SK-N-SH treated with all-trans-retinoic acid at 6 μM for 48 hours (cell line): ENCODE measurements at regions not wholly inside any gene's neighbourhood (a gene's known extent, or its start where the extent isn't known, plus 50 kb on each side); places are given as distances from the start of the nearest gene placed in this dataset.

Source experiments
- ATAC-seq: fragments of 200-7000 bp; cut with Tn5 transposase; 3 replicates; pipeline ENCODE4 v1.9.1; 2020; ENCODE audit warnings: mild to moderate bottlenecking, moderate library complexity
- ARNTL ChIP-seq: fragments of 450-650 bp; formaldehyde crosslinking; IDR thresholded peaks from 2 replicates; pipeline ENCODE4 v1.5.0; 2020; ENCODE audit warnings: low read depth, mild to moderate bottlenecking, moderate library complexity, borderline replicate concordance
- BACH2 ChIP-seq: fragments of 250-450 bp; sonication (Bioruptor Pico); IDR thresholded peaks from 2 replicates; pipeline ENCODE4 v1.9.0; 2021; ENCODE audit warnings: mild to moderate bottlenecking, borderline replicate concordance
- CREB5 ChIP-seq: fragments of 250-450 bp; sonication (Bioruptor Pico); IDR thresholded peaks from 2 replicates; pipeline ENCODE4 v1.5.1; 2020; ENCODE audit warnings: low read depth, mild to moderate bottlenecking, moderate library complexity
- CSDC2 ChIP-seq: fragments of 250-450 bp; sonication (Bioruptor Pico); IDR thresholded peaks from 2 replicates; pipeline ENCODE4 v1.5.0; 2020; ENCODE audit warnings: mild to moderate bottlenecking, moderate library complexity
- CSRNP3 ChIP-seq: fragments of 250-450 bp; sonication (Bioruptor Pico); IDR thresholded peaks from 2 replicates; pipeline ENCODE4 v1.5.1; 2021; ENCODE audit warnings: mild to moderate bottlenecking, moderate library complexity
- ESRRG ChIP-seq: fragments of 250-450 bp; sonication (Bioruptor Pico); IDR thresholded peaks from 2 replicates; pipeline ENCODE4 v1.6.1; 2021; ENCODE audit warnings: mild to moderate bottlenecking
- GLIS3 ChIP-seq: fragments of 250-450 bp; sonication (Bioruptor Pico); IDR thresholded peaks from 2 replicates; pipeline ENCODE4 v1.5.0; 2020; ENCODE audit warnings: mild to moderate bottlenecking, moderate library complexity
- ISL1 ChIP-seq: fragments of 250-450 bp; sonication (Bioruptor Pico); IDR thresholded peaks from 2 replicates; pipeline ENCODE4 v2.1.2; 2022; ENCODE audit warnings: mild to moderate bottlenecking, moderate library complexity
- POU6F1 ChIP-seq: fragments of 250-450 bp; sonication (Bioruptor Pico); IDR thresholded peaks from 2 replicates; pipeline ENCODE4 v1.8.0; 2021; ENCODE audit warnings: low read depth, mild to moderate bottlenecking, moderate library complexity, borderline replicate concordance
- PPARA ChIP-seq: fragments of 250-450 bp; sonication (Bioruptor Pico); IDR thresholded peaks from 2 replicates; pipeline ENCODE4 v1.5.0; 2020; ENCODE audit warnings: mild to moderate bottlenecking, borderline replicate concordance
- SNAI2 ChIP-seq: fragments of 250-450 bp; sonication (Bioruptor Pico); IDR thresholded peaks from 2 replicates; pipeline ENCODE4 v1.5.0; 2020; ENCODE audit warnings: mild to moderate bottlenecking, moderate library complexity
- TCF4 ChIP-seq: fragments of 250-450 bp; sonication (Bioruptor Pico); IDR thresholded peaks from 2 replicates; pipeline ENCODE4 v1.8.0; 2021; ENCODE audit warnings: mild to moderate bottlenecking, moderate library complexity, borderline replicate concordance
- TSHZ2 ChIP-seq: fragments of 250-450 bp; sonication (Bioruptor Pico); IDR thresholded peaks from 2 replicates; pipeline ENCODE4 v1.5.0; 2020; ENCODE audit warnings: mild to moderate bottlenecking, moderate library complexity
- ZC3H10 ChIP-seq: fragments of 250-450 bp; sonication (Bioruptor Pico); IDR thresholded peaks from 2 replicates; pipeline ENCODE4 v1.5.1; 2021; ENCODE audit warnings: mild to moderate bottlenecking, moderate library complexity
- ZFP3 ChIP-seq: fragments of 250-450 bp; sonication (Bioruptor Pico); IDR thresholded peaks from 2 replicates; pipeline ENCODE4 v1.5.0; 2020; ENCODE audit warnings: mild to moderate bottlenecking, moderate library complexity
- ZFP30 ChIP-seq: fragments of 450-650 bp; formaldehyde crosslinking; IDR thresholded peaks from 2 replicates; pipeline ENCODE4 v1.5.0; 2022; ENCODE audit warnings: mild to moderate bottlenecking, moderate library complexity
- ZNF565 ChIP-seq: fragments of 450-650 bp; formaldehyde crosslinking; conservative IDR thresholded peaks from 2 replicates; pipeline ENCODE4 v1.5.0; 2020; ENCODE audit warnings: low read depth, mild to moderate bottlenecking, moderate library complexity
- ZNF70 ChIP-seq: fragments of 450-650 bp; formaldehyde crosslinking; IDR thresholded peaks from 2 replicates; pipeline ENCODE4 v1.5.0; 2020; ENCODE audit warnings: mild to moderate bottlenecking, moderate library complexity
- ZNF8 ChIP-seq: fragments of 450-650 bp; formaldehyde crosslinking; IDR thresholded peaks from 2 replicates; pipeline ENCODE4 v1.5.0; 2020; ENCODE audit warnings: mild to moderate bottlenecking, moderate library complexity
- TF ChIP-seq, protein P1 (sequence below): fragments of 250-450 bp; sonication (Bioruptor Pico); IDR thresholded peaks from 2 replicates; pipeline ENCODE4 v1.8.0; 2020; ENCODE audit warnings: mild to moderate bottlenecking, moderate library complexity, borderline replicate concordance

DNA sequence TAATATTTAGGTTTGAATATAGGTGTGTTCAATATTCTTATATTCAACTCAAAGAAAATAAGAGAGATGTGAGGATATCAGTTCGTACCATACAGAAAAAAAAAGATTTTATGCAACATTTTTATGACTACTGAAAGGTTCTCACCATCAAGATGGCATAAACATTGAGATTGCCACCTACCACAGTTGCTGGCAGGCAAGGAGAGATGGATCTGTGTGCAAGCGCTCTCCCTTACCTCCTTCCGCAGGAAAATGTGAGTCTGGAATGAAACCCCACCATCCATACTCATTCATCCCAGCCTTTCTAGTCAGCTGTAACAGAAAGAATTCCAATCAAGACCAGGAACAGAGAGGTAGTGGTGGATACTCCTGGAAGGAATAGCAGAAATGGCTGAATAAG lies 376.9 kb downstream of the PPP3CA start:
- no peak for TF ChIP-seq ISL1 (CRISPR knock-in tag)
- no peak for TF ChIP-seq ZFP3 (CRISPR knock-in tag)
- TF ChIP-seq ZNF70, result no peak
- no peak for TF ChIP-seq CSDC2 (CRISPR knock-in tag)
- TF ChIP-seq, protein P1, sequence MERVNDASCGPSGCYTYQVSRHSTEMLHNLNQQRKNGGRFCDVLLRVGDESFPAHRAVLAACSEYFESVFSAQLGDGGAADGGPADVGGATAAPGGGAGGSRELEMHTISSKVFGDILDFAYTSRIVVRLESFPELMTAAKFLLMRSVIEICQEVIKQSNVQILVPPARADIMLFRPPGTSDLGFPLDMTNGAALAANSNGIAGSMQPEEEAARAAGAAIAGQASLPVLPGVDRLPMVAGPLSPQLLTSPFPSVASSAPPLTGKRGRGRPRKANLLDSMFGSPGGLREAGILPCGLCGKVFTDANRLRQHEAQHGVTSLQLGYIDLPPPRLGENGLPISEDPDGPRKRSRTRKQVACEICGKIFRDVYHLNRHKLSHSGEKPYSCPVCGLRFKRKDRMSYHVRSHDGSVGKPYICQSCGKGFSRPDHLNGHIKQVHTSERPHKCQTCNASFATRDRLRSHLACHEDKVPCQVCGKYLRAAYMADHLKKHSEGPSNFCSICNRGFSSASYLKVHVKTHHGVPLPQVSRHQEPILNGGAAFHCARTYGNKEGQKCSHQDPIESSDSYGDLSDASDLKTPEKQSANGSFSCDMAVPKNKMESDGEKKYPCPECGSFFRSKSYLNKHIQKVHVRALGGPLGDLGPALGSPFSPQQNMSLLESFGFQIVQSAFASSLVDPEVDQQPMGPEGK (CRISPR knock-in tag), result no peak
- TF ChIP-seq ESRRG (CRISPR knock-in tag), result no peak
- TF ChIP-seq POU6F1 (CRISPR knock-in tag), result no peak
- TF ChIP-seq TCF4 (CRISPR knock-in tag), result no peak
- no peak for TF ChIP-seq PPARA (CRISPR knock-in tag)
- TF ChIP-seq ZFP30, result no peak
- TF ChIP-seq ZNF8, result no peak
- TF ChIP-seq TSHZ2, result no peak
- TF ChIP-seq CREB5 (CRISPR knock-in tag), result no peak
- no peak for TF ChIP-seq SNAI2
- TF ChIP-seq CSRNP3 (CRISPR knock-in tag), result no peak
- TF ChIP-seq ARNTL (CRISPR knock-in tag), result no peak
- no peak for TF ChIP-seq GLIS3 (CRISPR knock-in tag)
- no peak for TF ChIP-seq ZC3H10 (CRISPR knock-in tag)

DNA sequence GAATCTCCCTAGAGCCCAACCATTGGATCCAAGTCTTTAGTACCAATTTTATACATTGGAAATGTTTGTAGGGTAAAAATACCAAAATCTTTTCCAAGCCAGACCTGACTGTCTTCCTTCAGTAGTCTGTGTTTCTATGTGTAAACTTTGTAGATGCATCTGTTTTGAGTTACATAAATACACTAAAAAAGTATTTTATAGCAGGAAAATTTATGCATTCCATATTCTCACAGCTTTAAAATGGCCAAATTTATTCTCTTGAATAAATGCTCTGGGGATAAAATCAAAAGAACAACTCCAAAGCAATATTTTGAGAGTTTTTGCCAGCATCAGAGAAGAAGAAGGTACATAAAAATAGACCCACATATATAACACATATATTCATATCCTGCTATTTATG lies 377.4 kb downstream of the PPP3CA start:
- ATAC-seq, result no peak
- TF ChIP-seq ESRRG (CRISPR knock-in tag), result no peak
- no peak for TF ChIP-seq TCF4 (CRISPR knock-in tag)
- no peak for TF ChIP-seq CSDC2 (CRISPR knock-in tag)
- no peak for TF ChIP-seq ARNTL (CRISPR knock-in tag)
- TF ChIP-seq BACH2 (CRISPR knock-in tag), result no peak

More for the DNA sequence above, 376.9 kb downstream of the PPP3CA start:
- ATAC-seq, result no peak

DNA sequence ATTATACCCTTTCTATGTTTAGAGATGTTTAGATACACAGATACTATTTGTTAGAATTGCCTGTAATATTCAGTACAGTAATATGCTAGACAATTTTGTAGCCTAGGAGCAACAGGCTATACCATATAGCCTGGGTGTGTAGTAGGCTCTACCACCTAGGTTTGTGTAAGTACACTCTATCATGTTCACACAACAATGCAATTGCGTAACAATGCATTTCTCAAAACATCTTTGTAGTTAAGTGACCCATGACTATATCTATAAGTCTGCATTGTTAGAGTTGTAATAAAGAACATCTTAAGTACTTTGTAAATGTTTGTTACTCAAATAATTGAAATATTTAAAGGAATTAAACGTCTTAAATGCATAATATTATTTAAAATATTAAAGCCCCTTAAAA lies 379.3 kb downstream of the PPP3CA start:
- ATAC-seq, result no peak
- TF ChIP-seq, protein P1 (CRISPR knock-in tag), result no peak
- TF ChIP-seq BACH2 (CRISPR knock-in tag), result no peak
- TF ChIP-seq CREB5 (CRISPR knock-in tag), result no peak
- no peak for TF ChIP-seq SNAI2
- no peak for TF ChIP-seq ARNTL (CRISPR knock-in tag)
- no peak for TF ChIP-seq TCF4 (CRISPR knock-in tag)
- TF ChIP-seq TSHZ2, result no peak
- no peak for TF ChIP-seq ZNF565 (CRISPR knock-in tag)
- no peak for TF ChIP-seq PPARA (CRISPR knock-in tag)
